Stimulated activated naive CD4-positive, alpha-beta T cell (primary cell): ENCODE measurements at regions not wholly inside any gene's neighbourhood (a gene's known extent, or its start where the extent isn't known, plus 50 kb on each side); places are given as distances from the start of the nearest gene placed in this dataset.

Experiments used
- DNase-seq, 6 experiments: peaks; one replicate each; lab custom pipeline; 2025; lab: John Stamatoyannopoulos, UW

- no peak for DNase-seq
These were observed 181.5 kb downstream of the EN1 start for GRCh38 chr2:118665784-118666529.

- no peak for DNase-seq
These were observed 186.3 kb downstream of the EN1 start for GRCh38 chr2:118661179-118661578.

- no peak for DNase-seq
These were observed 188.8 kb downstream of the EN1 start for GRCh38 chr2:118658596-118659198.

GRCh38 chr2:118657466-118657865, 190.0 kb downstream of the EN1 start:
- DNase-seq, result no peak

GRCh38 chr2:118654945-118655344, 192.5 kb downstream of the EN1 start:
- no peak for DNase-seq

GRCh38 chr2:118650327-118650726, 197.1 kb downstream of the EN1 start:
- DNase-seq, result no peak

GRCh38 chr2:118645876-118646275, 201.6 kb downstream of the EN1 start:
- DNase-seq, result no peak

GRCh38 chr2:118644190-118644589, 203.3 kb downstream of the EN1 start:
- DNase-seq, result no peak

- DNase-seq, result no peak
These were observed 204.2 kb downstream of the EN1 start for GRCh38 chr2:118643294-118643693.

GRCh38 chr2:118642501-118642900, 204.9 kb downstream of the EN1 start:
- no peak for DNase-seq

GRCh38 chr2:118641711-118642110, 205.7 kb downstream of the EN1 start:
- DNase-seq, result no peak

GRCh38 chr2:118639371-118639770, 208.1 kb downstream of the EN1 start:
- DNase-seq, result no peak

GRCh38 chr2:118638453-118638852, 209.0 kb downstream of the EN1 start:
- DNase-seq, result no peak

- no peak for DNase-seq
These were observed 211.6 kb downstream of the EN1 start for GRCh38 chr2:118635891-118636290.

- DNase-seq, result no peak
These were observed 212.6 kb downstream of the EN1 start for GRCh38 chr2:118634876-118635275.

- DNase-seq, result no peak
These were observed 214.0 kb downstream of the EN1 start for GRCh38 chr2:118633371-118634018.

GRCh38 chr2:118632921-118633320, 214.5 kb downstream of the EN1 start:
- no peak for DNase-seq

GRCh38 chr2:118627156-118627555, 220.3 kb downstream of the EN1 start:
- no peak for DNase-seq

- no peak for DNase-seq
These were observed 224.5 kb downstream of the EN1 start for GRCh38 chr2:118622913-118623312.

- no peak for DNase-seq
These were observed 225.3 kb downstream of the EN1 start for GRCh38 chr2:118622108-118622507.

GRCh38 chr2:118618279-118618678, 229.2 kb downstream of the EN1 start:
- DNase-seq, result no peak

GRCh38 chr2:118616432-118616831, 231.0 kb downstream of the EN1 start:
- no peak for DNase-seq

GRCh38 chr2:118614841-118615271, 232.6 kb downstream of the EN1 start:
- DNase-seq, result no peak
